ENCODE measurements at regions not wholly inside any gene's neighbourhood (a gene's known extent, or its start where the extent isn't known, plus 50 kb on each side); places are given as distances from the start of the nearest gene placed in this dataset.

- DNase-seq (no peak), ATAC-seq (ENCODE audit: low read depth) (no peak)
- ChIA-PET CTCF (interaction anchor here (0.9 to 1.0 kb wide), 2 partner anchors 12 to 323 kb away, joined by 3 read pairs; no protein-coding TSS in a partner anchor), POLR2A (no interaction called here)
- Mint-ChIP-seq H3K27me3 (peaks cover 9% of the 10 kb centered on the region), H3K4me1 (no peaks in the 10 kb centered on the region), H3K4me3 (no peak overlapping the region), H3K9me3 (no peaks in the 10 kb centered on the region), H3K27ac (no peak overlapping the region), H3K36me3 (ENCODE audit: low read depth) (no peaks in the 10 kb centered on the region)
- no peak for TF ChIP-seq CTCF (IDR thresholded peaks at IDR 0.05)
- intact Hi-C loops (cut with micrococcal nuclease): no loop called here
Measured at GRCh38 chr18:76721207-76721996, 101.0 kb upstream of the ZNF236 start.

GRCh38 chr18:76720683-76721082 is 101.7 kb upstream of the ZNF236 start:
- ChIA-PET CTCF (no interaction called here), POLR2A (no interaction called here)
- no peak for TF ChIP-seq CTCF (IDR thresholded peaks at IDR 0.05)
- DNase-seq: no peak
- H3K9me3 Mint-ChIP-seq: no peaks in the 10 kb centered on the region
- H3K36me3 Mint-ChIP-seq (ENCODE audit: low read depth): no peaks in the 10 kb centered on the region
- H3K4me3 Mint-ChIP-seq: no peak overlapping the region
- H3K27ac Mint-ChIP-seq: no peak overlapping the region
- no peak for ATAC-seq (ENCODE audit: low read depth)
- intact Hi-C loops (cut with micrococcal nuclease): no loop called here
- no peaks in the 10 kb centered on the region for H3K4me1 Mint-ChIP-seq
- peaks cover 9% of the 10 kb centered on the region for H3K27me3 Mint-ChIP-seq

GRCh38 chr18:76715012-76715610 is 107.2 kb upstream of the ZNF236 start:
- intact Hi-C loops (cut with micrococcal nuclease): loop anchor here (10.0 kb wide), 2 partner anchors 170 to 550 kb away; no protein-coding TSS in a partner anchor
- no peaks in the 10 kb centered on the region for H3K9me3 Mint-ChIP-seq
- no peak overlapping the region for H3K27ac Mint-ChIP-seq
- ChIA-PET POLR2A (no interaction called here), CTCF (interaction anchor here (0.6 kb wide), 1 partner anchor 919 kb away, joined by 3 read pairs; no protein-coding TSS in a partner anchor)
- ATAC-seq (ENCODE audit: low read depth) (no peak), DNase-seq (no peak)
- H3K36me3 Mint-ChIP-seq (ENCODE audit: low read depth): no peaks in the 10 kb centered on the region
- peaks cover 2% of the 10 kb centered on the region for H3K27me3 Mint-ChIP-seq
- no peak for TF ChIP-seq CTCF (IDR thresholded peaks at IDR 0.05)
- no peak overlapping the region for H3K4me3 Mint-ChIP-seq
- no peaks in the 10 kb centered on the region for H3K4me1 Mint-ChIP-seq

- intact Hi-C loops (cut with micrococcal nuclease): loop anchor here (10.0 kb wide), 2 partner anchors 169 to 549 kb away; no protein-coding TSS in a partner anchor
- no peak overlapping the region for H3K27ac Mint-ChIP-seq
- peaks cover 2% of the 10 kb centered on the region for H3K27me3 Mint-ChIP-seq
- ATAC-seq (ENCODE audit: low read depth) (no peak), DNase-seq (no peak)
- H3K36me3 Mint-ChIP-seq (ENCODE audit: low read depth): no peaks in the 10 kb centered on the region
- no peak for TF ChIP-seq CTCF (IDR thresholded peaks at IDR 0.05)
- peaks cover 2% of the 10 kb centered on the region for H3K4me1 Mint-ChIP-seq
- ChIA-PET CTCF (no interaction called here), POLR2A (no interaction called here)
- H3K9me3 Mint-ChIP-seq: no peaks in the 10 kb centered on the region
- H3K4me3 Mint-ChIP-seq: no peak overlapping the region
Measured at GRCh38 chr18:76713432-76713831, 108.9 kb upstream of the ZNF236 start.

- intact Hi-C loops (cut with micrococcal nuclease): loop anchor here (10.0 kb wide), 2 partner anchors 168 to 548 kb away; no protein-coding TSS in a partner anchor
- Mint-ChIP-seq H3K27ac (no peak overlapping the region), H3K4me3 (no peak overlapping the region), H3K27me3 (no peaks in the 10 kb centered on the region), H3K4me1 (peaks cover 2% of the 10 kb centered on the region), H3K9me3 (no peaks in the 10 kb centered on the region), H3K36me3 (ENCODE audit: low read depth) (no peaks in the 10 kb centered on the region)
- POLR2A ChIA-PET: no interaction called here
- CTCF ChIA-PET: interaction anchor here (4.5 kb wide), 1 partner anchor 314 kb away, joined by 137 read pairs; no protein-coding TSS in a partner anchor
- DNase-seq: no peak
- TF ChIP-seq CTCF (IDR thresholded peaks at IDR 0.05): no peak
- ATAC-seq (ENCODE audit: low read depth): no peak
Measured at GRCh38 chr18:76712511-76713140, 109.7 kb upstream of the ZNF236 start.
